CD4-positive, alpha-beta memory T cell (primary cell): ENCODE measurements at regions not wholly inside any gene's neighbourhood (a gene's known extent, or its start where the extent isn't known, plus 50 kb on each side); places are given as distances from the start of the nearest gene placed in this dataset.

Experiments
- CTCF ChIA-PET: fragments of 350-600 bp; sonication (Branson Sonifier 250); formaldehyde crosslinking; loops from one replicate; lab custom pipeline; 2021; ENCODE audit warnings: inconsistent platforms; ENCODE audit not compliant: partially characterized antibody; lab: Charles Lee
- POLR2A ChIA-PET: fragments of 350-600 bp; sonication (Branson Sonifier 250); formaldehyde crosslinking; loops from one replicate; lab custom pipeline; 2021; ENCODE audit not compliant: partially characterized antibody; lab: Charles Lee
- DNase-seq, 5 donors: peaks; one replicate each; pipeline versions ENCODE4 v3.0.0 to v3.0.0-alpha.2; 2020 to 2022; ENCODE audit warnings: mixed read lengths in 1 of 5
- H3K27ac ChIP-seq: one replicate; pipeline ENCODE4 v1.7.0; 2013; ENCODE audit warnings: low read depth, low read length
- H3K27me3 ChIP-seq: 2 replicates; pipeline ENCODE4 v1.7.0; 2013; ENCODE audit warnings: mild to moderate bottlenecking, low read length, moderate library complexity; ENCODE audit not compliant: insufficient read depth
- H3K36me3 ChIP-seq: 2 replicates; pipeline ENCODE4 v1.7.0; 2013; ENCODE audit warnings: mild to moderate bottlenecking, low read length, moderate library complexity; ENCODE audit not compliant: insufficient read depth
- H3K4me1 ChIP-seq: 2 replicates; pipeline ENCODE4 v1.7.0; 2013; ENCODE audit warnings: mild to moderate bottlenecking, low read length, moderate library complexity; ENCODE audit not compliant: insufficient read depth
- H3K4me3 ChIP-seq, 2 donors: one replicate each; pipeline ENCODE4 v1.7.0; 2013; ENCODE audit warnings: low read length in 2 of 2, mild to moderate bottlenecking in 1 of 2
- H3K9me3 ChIP-seq, 2 donors: one replicate each; pipeline ENCODE4 v1.7.0; 2013; ENCODE audit warnings: low read length in 2 of 2, control low read depth in 1 of 2; ENCODE audit not compliant: control insufficient read depth in 1 of 2
- H3K27ac Mint-ChIP-seq, 7 donors: one replicate each; pipeline ENCODE4 v1.8.0; 2020 to 2021; ENCODE audit warnings: mixed read lengths in 7 of 7, mild to moderate bottlenecking in 6 of 7, inconsistent platforms in 3 of 7, moderate library complexity in 3 of 7
- H3K27me3 Mint-ChIP-seq, 2 donors: one replicate each; pipeline ENCODE4 v1.8.0; 2020 to 2021; ENCODE audit warnings: mixed read lengths in 2 of 2
- H3K36me3 Mint-ChIP-seq, 2 donors: one replicate each; pipeline ENCODE4 v1.8.0; 2020 to 2021; ENCODE audit warnings: mixed read lengths in 2 of 2, inconsistent platforms in 1 of 2, mild to moderate bottlenecking in 1 of 2
- H3K4me1 Mint-ChIP-seq, 4 donors: one replicate each; pipeline ENCODE4 v1.8.0; 2020 to 2021; ENCODE audit warnings: mixed read lengths in 4 of 4, mild to moderate bottlenecking in 1 of 4
- H3K4me3 Mint-ChIP-seq, 8 donors: one replicate each; pipeline ENCODE4 v1.8.0; 2020 to 2021; ENCODE audit warnings: mixed read lengths in 8 of 8, mild to moderate bottlenecking in 7 of 8, moderate library complexity in 6 of 8, inconsistent platforms in 3 of 8
- H3K9me3 Mint-ChIP-seq, 8 donors: one replicate each; pipeline ENCODE4 v1.8.0; 2020 to 2021; ENCODE audit warnings: mixed read lengths in 8 of 8, mild to moderate bottlenecking in 5 of 8, inconsistent platforms in 3 of 8, moderate library complexity in 1 of 8
- intact Hi-C: fragments of 100-400 bp; cut with micrococcal nuclease; formaldehyde crosslinking; loops from one replicate; pipeline ENCODE4 v1.15.1; 2023

DNA sequence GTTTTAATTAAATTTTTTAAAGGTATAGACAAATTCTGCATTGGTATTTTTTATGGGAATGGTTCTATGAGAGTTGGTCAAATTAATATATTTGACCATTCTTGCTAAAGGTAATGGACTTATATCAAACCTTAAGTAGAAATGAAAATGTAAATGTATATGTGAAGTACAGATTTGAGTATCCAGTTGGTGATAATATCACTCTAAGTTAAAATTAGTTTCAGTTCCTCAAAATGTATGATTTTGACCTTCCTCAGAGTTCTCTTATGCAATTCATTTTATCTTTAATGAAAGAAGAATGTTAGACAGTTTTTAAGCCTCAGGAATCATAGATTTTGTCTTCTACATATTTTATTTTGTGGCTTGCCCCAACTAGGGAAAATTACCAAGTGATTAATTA is 1291.5 kb upstream of the B3GALT2 start:
- Histone ChIP-seq H3K4me3 (no peak overlapping the region), H3K27ac (no peak overlapping the region), H3K27me3 (no peaks in the 10 kb centered on the region), H3K9me3 (no peaks in the 10 kb centered on the region), H3K4me1 (no peaks in the 10 kb centered on the region), H3K36me3 (no peaks in the 10 kb centered on the region)
- Mint-ChIP-seq H3K9me3 (no peaks in the 10 kb centered on the region), H3K4me3 (no peak overlapping the region), H3K27me3 (peaks cover 0 to 2% of the 10 kb centered on the region in 2 donors), H3K27ac (no peak overlapping the region), H3K4me1 (no peaks in the 10 kb centered on the region), H3K36me3 (no peaks in the 10 kb centered on the region)
- DNase-seq, result no peak
- intact Hi-C loops, result no loop called here
- POLR2A ChIA-PET, result no interaction called here
- CTCF ChIA-PET, result no interaction called here

DNA sequence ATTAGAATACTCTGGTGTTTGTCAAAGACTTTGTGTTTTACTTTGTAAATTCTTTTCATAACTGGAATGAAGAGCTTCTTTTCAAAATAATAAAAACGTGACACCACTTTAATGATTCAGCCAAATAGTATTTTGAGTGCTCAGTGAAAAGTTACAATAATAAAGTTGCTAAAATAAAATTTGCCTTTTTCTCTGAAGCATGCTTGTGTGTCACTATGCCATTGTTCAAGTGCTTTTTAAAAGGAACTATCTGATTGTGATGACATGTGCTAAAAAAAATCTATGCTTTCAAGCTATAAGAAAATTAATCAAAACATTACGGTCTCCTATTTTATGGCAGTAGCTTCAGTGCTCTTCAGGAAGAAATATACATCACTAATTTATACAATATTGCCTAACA is 1290.5 kb upstream of the B3GALT2 start:
- ChIA-PET POLR2A (no interaction called here), CTCF (no interaction called here)
- Histone ChIP-seq H3K9me3 (no peaks in the 10 kb centered on the region), H3K27ac (no peak overlapping the region), H3K4me3 (no peak overlapping the region), H3K36me3 (no peaks in the 10 kb centered on the region), H3K27me3 (no peaks in the 10 kb centered on the region), H3K4me1 (no peaks in the 10 kb centered on the region)
- Mint-ChIP-seq H3K27ac (no peak overlapping the region), H3K9me3 (no peaks in the 10 kb centered on the region), H3K36me3 (no peaks in the 10 kb centered on the region), H3K4me3 (no peak overlapping the region), H3K27me3 (peaks cover 0 to 3% of the 10 kb centered on the region in 2 donors), H3K4me1 (no peaks in the 10 kb centered on the region)
- intact Hi-C loops, result no loop called here
- DNase-seq, result no peak

DNA sequence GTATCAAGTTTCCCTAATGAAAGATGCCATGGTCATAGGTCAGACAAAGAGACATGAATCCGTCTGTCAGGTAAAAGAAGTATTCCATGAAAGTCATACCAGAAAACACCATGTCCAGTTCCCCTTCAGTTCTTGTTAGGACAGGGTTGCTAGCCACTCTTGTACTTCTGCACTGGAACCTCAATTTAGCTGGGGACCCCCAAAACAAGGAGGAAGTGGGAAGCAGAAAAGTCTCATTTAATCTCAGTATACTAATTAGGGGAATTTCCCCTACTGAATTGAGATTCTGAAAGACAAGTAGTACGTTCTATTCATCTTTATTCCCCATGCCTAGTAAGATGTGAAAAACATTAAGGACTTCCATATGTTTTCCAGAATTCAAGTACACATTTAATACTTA is 1289.9 kb upstream of the B3GALT2 start:
- Histone ChIP-seq H3K36me3 (no peaks in the 10 kb centered on the region), H3K27ac (no peak overlapping the region), H3K27me3 (no peaks in the 10 kb centered on the region), H3K4me3 (no peak overlapping the region), H3K9me3 (no peaks in the 10 kb centered on the region), H3K4me1 (no peaks in the 10 kb centered on the region)
- ChIA-PET CTCF (no interaction called here), POLR2A (no interaction called here)
- H3K27me3 Mint-ChIP-seq, result peaks cover 0 to 3% of the 10 kb centered on the region in 2 donors
- H3K4me1 Mint-ChIP-seq, result no peaks in the 10 kb centered on the region
- no peak overlapping the region for H3K4me3 Mint-ChIP-seq
- H3K36me3 Mint-ChIP-seq, result no peaks in the 10 kb centered on the region
- intact Hi-C loops, result no loop called here
- H3K27ac Mint-ChIP-seq, result no peak overlapping the region
- no peaks in the 10 kb centered on the region for H3K9me3 Mint-ChIP-seq
- no peak for DNase-seq

DNA sequence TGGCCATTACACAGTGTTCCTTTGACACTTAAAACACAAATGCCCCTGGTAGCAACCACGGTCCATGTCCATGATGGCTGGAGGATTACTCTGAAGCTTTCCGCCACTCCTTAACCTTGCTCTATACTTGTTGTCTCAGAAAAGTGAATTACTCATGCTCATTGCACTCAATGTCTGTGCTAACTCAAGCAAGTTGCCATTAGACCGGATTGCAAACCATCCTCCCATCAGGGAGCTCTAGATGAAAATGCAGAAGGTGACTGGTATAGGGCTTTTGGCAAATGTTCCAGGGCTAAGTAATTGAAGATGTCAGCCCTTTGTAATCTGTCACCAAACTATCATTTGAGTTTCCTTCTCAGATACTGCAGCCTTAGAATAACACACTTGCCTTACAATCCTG is 1288.3 kb upstream of the B3GALT2 start:
- Histone ChIP-seq H3K27me3 (no peaks in the 10 kb centered on the region), H3K27ac (no peak overlapping the region), H3K36me3 (no peaks in the 10 kb centered on the region), H3K9me3 (no peaks in the 10 kb centered on the region), H3K4me3 (no peak overlapping the region), H3K4me1 (no peaks in the 10 kb centered on the region)
- Mint-ChIP-seq H3K4me1 (no peaks in the 10 kb centered on the region), H3K4me3 (no peak overlapping the region), H3K27me3 (peaks cover 0 to 5% of the 10 kb centered on the region in 2 donors), H3K27ac (no peak overlapping the region), H3K36me3 (no peaks in the 10 kb centered on the region), H3K9me3 (no peaks in the 10 kb centered on the region)
- POLR2A ChIA-PET, result no interaction called here
- no peak for DNase-seq
- CTCF ChIA-PET, result no interaction called here
- intact Hi-C loops, result no loop called here

DNA sequence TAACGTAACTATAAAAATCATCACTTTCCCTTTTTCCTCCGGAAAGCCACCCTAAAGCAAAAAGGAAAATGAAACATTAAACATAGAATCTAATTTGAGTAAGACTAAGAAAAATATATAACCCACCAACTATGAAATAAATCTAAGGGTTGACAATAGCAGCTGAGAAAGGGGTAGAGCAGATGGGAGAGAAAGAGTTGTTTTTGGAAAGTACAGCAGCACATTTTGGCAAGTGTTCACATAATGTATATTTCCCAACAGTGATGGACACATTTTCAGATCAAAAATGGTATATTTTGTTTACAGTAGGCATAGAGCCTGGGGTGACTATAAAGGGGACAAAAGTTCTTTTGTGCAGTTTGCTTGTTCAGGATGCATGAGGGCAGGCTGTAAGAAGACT is 1287.4 kb upstream of the B3GALT2 start:
- no peak for DNase-seq
- no peaks in the 10 kb centered on the region for H3K9me3 Mint-ChIP-seq
- H3K27me3 ChIP-seq, result no peaks in the 10 kb centered on the region
- ChIA-PET CTCF (no interaction called here), POLR2A (no interaction called here)
- intact Hi-C loops, result no loop called here
- H3K4me1 ChIP-seq, result no peaks in the 10 kb centered on the region
- H3K36me3 Mint-ChIP-seq, result no peaks in the 10 kb centered on the region
- H3K36me3 ChIP-seq, result no peaks in the 10 kb centered on the region
- no peak overlapping the region for H3K4me3 Mint-ChIP-seq
- no peak overlapping the region for H3K4me3 ChIP-seq
- H3K9me3 ChIP-seq, result no peaks in the 10 kb centered on the region
- peaks cover 3 to 5% of the 10 kb centered on the region in 2 donors for H3K27me3 Mint-ChIP-seq
- no peaks in the 10 kb centered on the region for H3K4me1 Mint-ChIP-seq
- H3K27ac Mint-ChIP-seq, result no peak overlapping the region
- no peak overlapping the region for H3K27ac ChIP-seq

DNA sequence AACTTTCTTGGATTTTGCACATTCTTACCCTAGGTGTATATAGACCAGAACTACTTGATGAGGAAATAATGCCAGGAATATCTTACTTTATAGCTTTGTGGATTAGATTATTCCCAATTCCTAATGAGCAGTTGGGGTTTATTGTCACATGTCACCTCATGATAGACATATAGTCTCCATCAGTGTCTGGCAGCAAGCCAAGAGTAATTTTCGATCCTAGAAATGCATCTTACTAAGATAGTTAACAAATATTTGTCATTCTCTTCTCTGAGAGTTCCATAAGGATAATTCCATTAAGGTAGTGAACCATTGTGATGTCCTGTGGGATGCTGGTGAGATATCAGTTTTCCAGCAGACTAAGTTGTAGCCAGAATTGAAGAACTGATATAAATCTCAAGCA is 1282.9 kb upstream of the B3GALT2 start:
- CTCF ChIA-PET, result no interaction called here
- H3K27me3 Mint-ChIP-seq, result peaks cover 3 to 5% of the 10 kb centered on the region in 2 donors
- peaks cover 0 to 3% (median 1%) of the 10 kb centered on the region in 4 donors for H3K4me1 Mint-ChIP-seq
- Histone ChIP-seq H3K36me3 (no peaks in the 10 kb centered on the region), H3K27me3 (no peaks in the 10 kb centered on the region), H3K4me3 (no peak overlapping the region), H3K9me3 (no peaks in the 10 kb centered on the region), H3K4me1 (no peaks in the 10 kb centered on the region), H3K27ac (no peak overlapping the region)
- peak overlapping the region in 1 of 7 donors; percentile 17 for H3K27ac Mint-ChIP-seq
- H3K4me3 Mint-ChIP-seq, result no peak overlapping the region
- no peak for DNase-seq
- H3K36me3 Mint-ChIP-seq, result no peaks in the 10 kb centered on the region
- intact Hi-C loops, result no loop called here
- no peaks in the 10 kb centered on the region for H3K9me3 Mint-ChIP-seq
- POLR2A ChIA-PET, result no interaction called here

DNA sequence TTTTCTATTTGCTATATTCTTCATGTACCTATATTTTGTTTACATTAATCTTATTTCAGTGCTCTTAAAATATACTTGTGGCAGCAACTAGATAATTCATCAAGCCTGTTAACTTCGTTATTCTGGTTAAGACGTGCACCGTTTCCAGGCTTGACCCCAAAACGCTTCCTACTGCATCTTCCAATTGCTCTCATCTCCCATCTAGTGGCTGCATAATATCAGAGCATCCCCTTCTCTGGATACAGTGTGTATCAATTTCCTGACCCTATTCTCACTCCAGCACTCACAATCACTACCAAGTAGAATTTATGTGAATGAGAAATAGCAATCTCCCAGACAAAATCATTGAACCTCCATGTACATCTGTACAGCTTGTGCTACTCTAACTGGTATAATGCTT is 1280.3 kb upstream of the B3GALT2 start:
- peaks cover 3 to 4% of the 10 kb centered on the region in 2 donors for H3K27me3 Mint-ChIP-seq
- no peaks in the 10 kb centered on the region for H3K9me3 Mint-ChIP-seq
- Histone ChIP-seq H3K27ac (no peak overlapping the region), H3K4me1 (no peaks in the 10 kb centered on the region), H3K36me3 (no peaks in the 10 kb centered on the region), H3K9me3 (no peaks in the 10 kb centered on the region), H3K27me3 (no peaks in the 10 kb centered on the region), H3K4me3 (no peak overlapping the region)
- no peak overlapping the region for H3K4me3 Mint-ChIP-seq
- peaks cover 0 to 3% (median 1%) of the 10 kb centered on the region in 4 donors for H3K4me1 Mint-ChIP-seq
- POLR2A ChIA-PET, result no interaction called here
- no peak for DNase-seq
- intact Hi-C loops, result no loop called here
- CTCF ChIA-PET, result no interaction called here
- no peak overlapping the region for H3K27ac Mint-ChIP-seq
- H3K36me3 Mint-ChIP-seq, result no peaks in the 10 kb centered on the region

DNA sequence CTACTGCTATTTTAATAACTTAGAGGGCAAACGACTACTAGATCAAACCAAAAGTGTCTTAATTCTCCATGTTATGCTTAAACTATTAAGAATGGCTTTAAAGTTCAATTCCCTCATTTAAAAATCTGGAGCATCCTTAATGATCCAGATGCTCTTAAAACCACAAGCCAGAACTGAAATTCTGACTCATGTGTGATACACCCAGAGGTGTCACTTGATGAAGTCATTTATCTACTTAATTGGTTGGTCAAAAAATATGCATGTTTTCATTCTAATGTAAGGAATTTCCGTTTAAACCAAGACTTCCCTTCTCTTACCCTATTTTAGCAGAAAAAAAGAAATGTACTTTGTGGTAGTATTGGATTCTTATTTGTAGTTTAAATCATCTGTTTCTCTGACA is 1261.2 kb upstream of the B3GALT2 start:
- Histone ChIP-seq H3K27me3 (no peaks in the 10 kb centered on the region), H3K4me3 (no peak overlapping the region), H3K4me1 (no peaks in the 10 kb centered on the region), H3K27ac (no peak overlapping the region), H3K9me3 (no peaks in the 10 kb centered on the region), H3K36me3 (no peaks in the 10 kb centered on the region)
- no peaks in the 10 kb centered on the region for H3K4me1 Mint-ChIP-seq
- ChIA-PET POLR2A (no interaction called here), CTCF (no interaction called here)
- no peak for DNase-seq
- no peaks in the 10 kb centered on the region for H3K36me3 Mint-ChIP-seq
- H3K27me3 Mint-ChIP-seq, result peaks cover 2 to 6% of the 10 kb centered on the region in 2 donors
- no peak overlapping the region for H3K27ac Mint-ChIP-seq
- intact Hi-C loops, result no loop called here
- no peaks in the 10 kb centered on the region for H3K9me3 Mint-ChIP-seq
- H3K4me3 Mint-ChIP-seq, result no peak overlapping the region
